HEK293 (cell line): ENCODE measurements at regions not wholly inside any gene's neighbourhood (a gene's known extent, or its start where the extent isn't known, plus 50 kb on each side); places are given as distances from the start of the nearest gene placed in this dataset.

ENCODE experiments used
- CTCF ChIA-PET: fragments of 350-600 bp; formaldehyde crosslinking; extraction: SDS; loops from one replicate; lab custom pipeline; 2021; ENCODE audit warnings: antibody characterized with exemption; lab: Yijun Ruan, JAX
- POLR2A ChIA-PET: fragments of 300-600 bp; formaldehyde crosslinking; extraction: SDS; loops from one replicate; lab custom pipeline; 2020; ENCODE audit warnings: antibody characterized with exemption, inconsistent platforms; lab: Yijun Ruan, JAX
- H3K27ac ChIP-seq: fragments of 200-500 bp; sonication (Bioruptor generic); 2 replicates; pipeline ENCODE4 v1.5.1; 2014; ENCODE audit warnings: low read depth, low read length, control low read depth, inconsistent platforms; ENCODE audit errors: extremely low read depth
- H3K36me3 ChIP-seq, 2 experiments: fragments of 200-500 bp in 1 of 2; sonication (Bioruptor generic) in 1 of 2; 1 replicate in 1 of 2; 2 replicates in 1 of 2; pipeline ENCODE4 v1.5.1; 2014 to 2017; ENCODE audit warnings: inconsistent platforms in 2 of 2, low read length in 2 of 2; ENCODE audit not compliant: control insufficient read depth in 2 of 2, insufficient read depth in 1 of 2
- H3K4me1 ChIP-seq: fragments of 200-500 bp; sonication (Bioruptor generic); 2 replicates; pipeline ENCODE4 v1.5.1; 2014; ENCODE audit warnings: mild to moderate bottlenecking, low read length, inconsistent platforms; ENCODE audit not compliant: control insufficient read depth, insufficient read depth
- H3K4me3 ChIP-seq: 2 replicates; pipeline ENCODE4 v1.5.1; 2011; ENCODE audit warnings: low read depth, mild to moderate bottlenecking, control low read depth, low read length, moderate library complexity
- H3K9me3 ChIP-seq: fragments of 200-500 bp; sonication (Bioruptor generic); 2 replicates; pipeline ENCODE4 v1.5.1; 2014; ENCODE audit warnings: low read depth, low read length, inconsistent platforms; ENCODE audit not compliant: control insufficient read depth, insufficient read depth
- BCL11B ChIP-seq: fragments of 450-650 bp; formaldehyde crosslinking; IDR thresholded peaks from 2 replicates; pipeline ENCODE4 v1.5.1; 2016; ENCODE audit warnings: low read depth, missing biosample characterization, missing genetic modification characterization
- GLIS2 ChIP-seq: fragments of 450-650 bp; formaldehyde crosslinking; IDR thresholded peaks from 2 replicates; pipeline ENCODE4 v1.5.1; 2016; ENCODE audit warnings: missing biosample characterization, missing genetic modification characterization
- HIC1 ChIP-seq: fragments of 450-650 bp; formaldehyde crosslinking; IDR thresholded peaks from 2 replicates; pipeline ENCODE4 v1.5.1; 2016; ENCODE audit warnings: missing biosample characterization, missing genetic modification characterization
- HOXC10 ChIP-seq: sonication (generic); formaldehyde crosslinking; IDR thresholded peaks from 2 replicates; pipeline ENCODE4 v1.8.1; 2023; ENCODE audit warnings: mild to moderate bottlenecking, missing genetic modification reagents
- KLF7 ChIP-seq: fragments of 450-650 bp; formaldehyde crosslinking; IDR thresholded peaks from 2 replicates; pipeline ENCODE4 v1.5.1; 2016; ENCODE audit warnings: missing biosample characterization, missing genetic modification characterization, borderline replicate concordance
- OSR2 ChIP-seq: fragments of 450-650 bp; formaldehyde crosslinking; IDR thresholded peaks from 2 replicates; pipeline ENCODE4 v1.5.1; 2016; ENCODE audit warnings: missing biosample characterization, missing genetic modification characterization
- WT1 ChIP-seq: fragments of 450-650 bp; formaldehyde crosslinking; IDR thresholded peaks from 2 replicates; pipeline ENCODE4 v1.5.1; 2016; ENCODE audit warnings: missing biosample characterization, missing genetic modification characterization
- ZBTB1 ChIP-seq: fragments of 450-650 bp; formaldehyde crosslinking; IDR thresholded peaks from 2 replicates; pipeline ENCODE4 v1.5.1; 2016; ENCODE audit warnings: missing biosample characterization, missing genetic modification characterization
- ZBTB20 ChIP-seq: fragments of 450-650 bp; formaldehyde crosslinking; IDR thresholded peaks from 2 replicates; pipeline ENCODE4 v1.5.1; 2016; ENCODE audit warnings: missing biosample characterization, missing genetic modification characterization
- ZBTB48 ChIP-seq: fragments of 450-650 bp; formaldehyde crosslinking; IDR thresholded peaks from 2 replicates; pipeline ENCODE4 v1.5.1; 2016; ENCODE audit warnings: missing biosample characterization, missing genetic modification characterization
- ZBTB6 ChIP-seq: fragments of 450-650 bp; formaldehyde crosslinking; IDR thresholded peaks from 2 replicates; pipeline ENCODE4 v1.5.1; 2017; ENCODE audit warnings: missing biosample characterization, missing genetic modification characterization
- ZBTB7A ChIP-seq: fragments of 450-650 bp; formaldehyde crosslinking; IDR thresholded peaks from 2 replicates; pipeline ENCODE4 v1.5.1; 2016; ENCODE audit warnings: low read depth, missing biosample characterization, missing genetic modification characterization
- ZNF140 ChIP-seq: fragments of 450-650 bp; formaldehyde crosslinking; IDR thresholded peaks from 2 replicates; pipeline ENCODE4 v1.5.1; 2016; ENCODE audit warnings: missing biosample characterization, missing genetic modification characterization
- ZNF146 ChIP-seq: fragments of 450-650 bp; formaldehyde crosslinking; IDR thresholded peaks from 2 replicates; pipeline ENCODE4 v1.5.1; 2016; ENCODE audit warnings: missing biosample characterization, missing genetic modification characterization
- ZNF18 ChIP-seq: fragments of 450-650 bp; formaldehyde crosslinking; IDR thresholded peaks from 2 replicates; pipeline ENCODE4 v1.5.1; 2016; ENCODE audit warnings: missing biosample characterization, missing genetic modification characterization
- ZNF19 ChIP-seq: fragments of 450-650 bp; formaldehyde crosslinking; IDR thresholded peaks from 2 replicates; pipeline ENCODE4; 2016; ENCODE audit warnings: missing biosample characterization, missing genetic modification characterization, low read depth
- ZNF2 ChIP-seq: fragments of 450-650 bp; formaldehyde crosslinking; IDR thresholded peaks from 2 replicates; pipeline ENCODE4 v1.5.1; 2016; ENCODE audit warnings: missing biosample characterization, missing genetic modification characterization
- ZNF202 ChIP-seq: fragments of 450-650 bp; formaldehyde crosslinking; IDR thresholded peaks from 2 replicates; pipeline ENCODE4 v1.5.1; 2016; ENCODE audit warnings: missing biosample characterization, missing genetic modification characterization, borderline replicate concordance
- ZNF280D ChIP-seq: fragments of 450-650 bp; formaldehyde crosslinking; IDR thresholded peaks from 2 replicates; pipeline ENCODE4 v1.5.1; 2016; ENCODE audit warnings: missing biosample characterization, missing genetic modification characterization
- ZNF302 ChIP-seq: fragments of 450-650 bp; formaldehyde crosslinking; IDR thresholded peaks from 2 replicates; pipeline ENCODE4 v1.5.1; 2016; ENCODE audit warnings: missing biosample characterization, missing genetic modification characterization, low read depth
- ZNF37A ChIP-seq: fragments of 450-650 bp; IDR thresholded peaks from 2 replicates; pipeline ENCODE4 v1.5.1; 2018; ENCODE audit warnings: missing biosample characterization, missing genetic modification characterization
- ZNF423 ChIP-seq: fragments of 450-650 bp; formaldehyde crosslinking; IDR thresholded peaks from 2 replicates; pipeline ENCODE4 v1.5.1; 2016; ENCODE audit warnings: missing biosample characterization, missing genetic modification characterization
- ZNF510 ChIP-seq: fragments of 450-650 bp; formaldehyde crosslinking; IDR thresholded peaks from 2 replicates; pipeline ENCODE4 v1.5.1; 2018; ENCODE audit warnings: mild to moderate bottlenecking, missing genetic modification characterization, missing biosample characterization; ENCODE audit not compliant: insufficient replicate concordance
- ZSCAN30 ChIP-seq: fragments of 450-650 bp; IDR thresholded peaks from 2 replicates; pipeline ENCODE4 v1.5.1; 2018; ENCODE audit warnings: missing biosample characterization, mild to moderate bottlenecking, missing genetic modification characterization, moderate library complexity
- ZSCAN4 ChIP-seq: fragments of 450-650 bp; formaldehyde crosslinking; IDR thresholded peaks from 2 replicates; pipeline ENCODE4 v1.5.1; 2017; ENCODE audit warnings: missing biosample characterization, missing genetic modification characterization

- H3K4me3 ChIP-seq = no peak overlapping the region
- H3K27ac ChIP-seq = no peak overlapping the region
- no peaks in the 10 kb centered on the region for H3K4me1 ChIP-seq
- TF ChIP-seq ZNF140 (tag by site-specific recombination) = no peak
- TF ChIP-seq ZNF18 (tag by site-specific recombination) = no peak
- TF ChIP-seq ZNF2 (tag by site-specific recombination) = no peak
- TF ChIP-seq GLIS2 = no peak
- TF ChIP-seq HOXC10 (CRISPR knock-in tag) = no peak
- TF ChIP-seq WT1 = no peak
- no peak for TF ChIP-seq ZSCAN4 (tag by site-specific recombination)
- TF ChIP-seq ZBTB48 (tag by site-specific recombination) = no peak
- no peak for TF ChIP-seq OSR2 (tag by site-specific recombination)
- no peak for TF ChIP-seq ZNF302
- TF ChIP-seq ZNF202 (tag by site-specific recombination) = no peak
- TF ChIP-seq ZBTB1 (tag by site-specific recombination) = no peak
- no peak for TF ChIP-seq BCL11B
- no peak for TF ChIP-seq KLF7 (tag by site-specific recombination)
- TF ChIP-seq ZNF37A = no peak
- TF ChIP-seq ZNF423 = no peak
- H3K36me3 ChIP-seq = no peaks in the 10 kb centered on the region
- ChIA-PET POLR2A (no interaction called here), CTCF (no interaction called here)
- H3K9me3 ChIP-seq = no peaks in the 10 kb centered on the region
These were observed 66.0 kb upstream of the PITX1 start for GRCh38 chr5:135100011-135100410.

- ChIA-PET CTCF (interaction anchor here (0.5 kb wide), 1 partner anchor 94 kb away, joined by 3 read pairs; no protein-coding TSS in a partner anchor), POLR2A (no interaction called here)
- Histone ChIP-seq H3K4me3 (no peak overlapping the region), H3K9me3 (no peaks in the 10 kb centered on the region), H3K4me1 (no peaks in the 10 kb centered on the region), H3K36me3 (no peaks in the 10 kb centered on the region), H3K27ac (no peak overlapping the region)
- TF ChIP-seq ZNF146 (tag by site-specific recombination) = peak; percentile 90
- TF ChIP-seq ZBTB6 (tag by site-specific recombination) = no peak
- no peak for TF ChIP-seq ZBTB7A (tag by site-specific recombination)
- TF ChIP-seq ZNF19 (tag by site-specific recombination) = no peak
- TF ChIP-seq HIC1 (tag by site-specific recombination) = no peak
- TF ChIP-seq ZSCAN30 = no peak
- TF ChIP-seq ZBTB20 (tag by site-specific recombination) = no peak
- TF ChIP-seq ZNF280D = no peak
- no peak for TF ChIP-seq ZNF510
These were observed 63.4 kb upstream of the PITX1 start for GRCh38 chr5:135097390-135097789.
